Tibial nerve (tissue), 4 donors: ENCODE measurements at regions not wholly inside any gene's neighbourhood (a gene's known extent, or its start where the extent isn't known, plus 50 kb on each side); places are given as distances from the start of the nearest gene placed in this dataset.

Source experiments
- DNase-seq, 2 donors: peaks; one replicate each; pipeline ENCODE4 v3.0.0-alpha.2; 2019; ENCODE audit warnings: low spot score in 2 of 2
- H3K27ac ChIP-seq, 4 donors: fragments of 200-600 bp; sonication (generic) in 3 of 4; one replicate each; pipeline ENCODE4 v1.5.1; 2017 to 2019; ENCODE audit warnings: mild to moderate bottlenecking in 1 of 4
- H3K27me3 ChIP-seq, 2 donors: fragments of 200-600 bp; sonication (generic) in 1 of 2; one replicate each; pipeline versions ENCODE4 v1.5.1 to v1.6.0; 2017 to 2019
- H3K36me3 ChIP-seq, 3 donors: fragments of 200-600 bp; sonication (generic); one replicate each; pipeline ENCODE4 v1.5.1; 2018 to 2019
- H3K4me1 ChIP-seq, 4 donors: fragments of 200-600 bp; sonication (generic) in 3 of 4; one replicate each; pipeline ENCODE4 v1.5.1; 2017 to 2019
- H3K4me3 ChIP-seq, 4 donors: fragments of 200-600 bp; sonication (generic) in 3 of 4; one replicate each; pipeline ENCODE4 v1.5.1; 2017 to 2019; ENCODE audit warnings: mild to moderate bottlenecking in 1 of 4, moderate library complexity in 1 of 4
- H3K9me3 ChIP-seq, 4 donors: fragments of 200-600 bp; sonication (generic) in 3 of 4; one replicate each; pipeline ENCODE4 v1.5.1; 2017 to 2019
- EP300 ChIP-seq, 2 donors: sonication (generic); formaldehyde crosslinking; IDR thresholded peaks; one replicate each; pipeline ENCODE4 v1.6.1; 2017; ENCODE audit warnings: antibody characterized with exemption in 2 of 2, mild to moderate bottlenecking in 1 of 2
- POLR2A ChIP-seq, 2 donors: fragments of 450-650 bp; IDR thresholded peaks; one replicate each; pipeline ENCODE4 v1.6.1; 2017; ENCODE audit warnings: antibody characterized with exemption in 2 of 2, mild to moderate bottlenecking in 2 of 2, moderate library complexity in 2 of 2
- WGBS, 2 donors: methylation state at CpG; one replicate each; pipeline ENCODE4 v1.1.5; 2018; 5-methylcytosine and 5-hydroxymethylcytosine counted together
- TF ChIP-seq, protein P1 (sequence below), 5 experiments: fragments of 200-600 bp in 3 of 5; fragments of 450-650 bp in 2 of 5; sonication (generic) in 3 of 5; IDR thresholded peaks; one replicate each; pipeline ENCODE4 v1.5.1; 2016 to 2019; ENCODE audit warnings: antibody characterized with exemption in 5 of 5, mild to moderate bottlenecking in 3 of 5, moderate library complexity in 2 of 5

DNA sequence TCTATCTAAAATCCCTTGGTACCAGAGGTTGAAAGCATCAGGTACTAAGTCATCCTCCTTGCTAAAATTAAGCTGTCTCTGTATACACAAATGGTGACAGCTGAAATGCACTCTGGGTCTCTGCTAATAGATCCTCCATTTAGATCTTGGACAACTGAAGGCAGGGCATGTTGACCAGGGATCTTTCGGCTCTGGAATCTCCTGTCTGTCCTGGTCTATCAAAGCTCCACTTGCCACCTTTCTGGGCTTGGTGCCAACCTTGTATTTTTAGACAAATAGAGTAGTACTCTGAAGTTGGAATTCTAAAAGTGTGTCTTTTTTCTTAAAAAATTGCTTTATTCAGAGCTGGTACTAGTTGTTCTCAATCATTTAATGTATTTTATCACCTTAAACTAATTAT lies 135.2 kb upstream of the HMHB1 start:
- WGBS, 2 donors, result 90 to 94% methylated on average over 1 of the region's 1 CpG
- TF ChIP-seq, protein P1, sequence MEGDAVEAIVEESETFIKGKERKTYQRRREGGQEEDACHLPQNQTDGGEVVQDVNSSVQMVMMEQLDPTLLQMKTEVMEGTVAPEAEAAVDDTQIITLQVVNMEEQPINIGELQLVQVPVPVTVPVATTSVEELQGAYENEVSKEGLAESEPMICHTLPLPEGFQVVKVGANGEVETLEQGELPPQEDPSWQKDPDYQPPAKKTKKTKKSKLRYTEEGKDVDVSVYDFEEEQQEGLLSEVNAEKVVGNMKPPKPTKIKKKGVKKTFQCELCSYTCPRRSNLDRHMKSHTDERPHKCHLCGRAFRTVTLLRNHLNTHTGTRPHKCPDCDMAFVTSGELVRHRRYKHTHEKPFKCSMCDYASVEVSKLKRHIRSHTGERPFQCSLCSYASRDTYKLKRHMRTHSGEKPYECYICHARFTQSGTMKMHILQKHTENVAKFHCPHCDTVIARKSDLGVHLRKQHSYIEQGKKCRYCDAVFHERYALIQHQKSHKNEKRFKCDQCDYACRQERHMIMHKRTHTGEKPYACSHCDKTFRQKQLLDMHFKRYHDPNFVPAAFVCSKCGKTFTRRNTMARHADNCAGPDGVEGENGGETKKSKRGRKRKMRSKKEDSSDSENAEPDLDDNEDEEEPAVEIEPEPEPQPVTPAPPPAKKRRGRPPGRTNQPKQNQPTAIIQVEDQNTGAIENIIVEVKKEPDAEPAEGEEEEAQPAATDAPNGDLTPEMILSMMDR (IDR thresholded peaks at IDR 0.05), result no peak
- no peak for TF ChIP-seq EP300 (IDR thresholded peaks at IDR 0.05)
- TF ChIP-seq POLR2A (IDR thresholded peaks at IDR 0.05), result no peak
- Histone ChIP-seq H3K36me3 (no peaks in the 10 kb centered on the region), H3K9me3 (no peaks in the 10 kb centered on the region), H3K4me3 (no peak overlapping the region), H3K27ac (no peak overlapping the region), H3K27me3 (no peaks in the 10 kb centered on the region), H3K4me1 (no peaks in the 10 kb centered on the region)
- no peak for DNase-seq

GRCh38 chr5:143674469-143674786 lies 137.5 kb upstream of the HMHB1 start:
- no peaks in the 10 kb centered on the region for H3K4me1 ChIP-seq
- H3K9me3 ChIP-seq, result no peaks in the 10 kb centered on the region
- 87 to 96% methylated on average over 2 of the region's 2 CpGs for WGBS, 2 donors
- H3K27me3 ChIP-seq, result no peaks in the 10 kb centered on the region
- H3K36me3 ChIP-seq, result no peaks in the 10 kb centered on the region
- no peak overlapping the region for H3K4me3 ChIP-seq
- no peak overlapping the region for H3K27ac ChIP-seq
- DNase-seq, result no peak
- TF ChIP-seq EP300 (IDR thresholded peaks at IDR 0.05) (no peak), POLR2A (IDR thresholded peaks at IDR 0.05) (no peak)
- TF ChIP-seq, protein P1 (IDR thresholded peaks at IDR 0.05), result no peak

DNA sequence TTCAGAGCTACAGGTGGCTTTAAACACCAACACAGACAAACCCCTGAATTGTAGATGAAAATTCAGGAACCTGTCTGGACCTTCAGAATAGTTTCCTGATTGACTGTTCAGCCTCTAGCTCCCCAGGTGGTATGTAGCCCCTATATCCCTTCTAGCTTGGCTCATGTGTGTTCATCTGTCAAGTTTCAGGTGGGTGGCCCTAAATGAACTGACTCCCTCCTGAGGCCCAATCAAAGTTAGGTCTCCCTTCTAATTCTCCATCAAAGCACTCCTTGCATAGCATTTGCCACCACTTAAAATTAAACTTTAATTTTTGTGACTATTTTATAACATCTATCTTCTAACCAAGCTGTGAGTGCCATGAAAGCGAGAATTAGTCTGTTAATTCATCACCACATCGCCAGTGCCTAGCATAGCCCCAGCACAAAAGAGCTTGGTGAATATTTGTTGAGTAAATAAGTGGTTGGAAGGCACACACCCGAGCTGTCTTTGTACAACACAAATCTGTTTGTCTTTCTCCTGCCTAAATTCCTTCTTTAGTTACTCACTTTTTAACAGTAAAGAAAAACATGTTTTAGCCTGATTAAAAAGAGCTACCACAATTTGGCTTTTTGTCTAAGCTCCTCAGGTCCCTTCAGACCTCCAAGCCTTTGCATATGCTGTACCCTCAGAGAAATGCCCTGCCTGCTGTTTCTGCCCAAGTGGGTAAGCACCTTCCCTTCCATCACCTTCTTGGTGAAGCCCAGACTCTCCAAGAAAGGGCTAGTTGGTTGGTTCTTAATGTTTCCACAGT lies 138.1 kb upstream of the HMHB1 start:
- Histone ChIP-seq H3K4me1 (no peaks in the 10 kb centered on the region), H3K27ac (no peak overlapping the region), H3K36me3 (no peaks in the 10 kb centered on the region), H3K9me3 (no peaks in the 10 kb centered on the region), H3K4me3 (no peak overlapping the region), H3K27me3 (no peaks in the 10 kb centered on the region)
- WGBS, 2 donors, result 71 to 79% methylated on average over 3 of the region's 3 CpGs
- DNase-seq, result no peak
- no peak for TF ChIP-seq POLR2A (IDR thresholded peaks at IDR 0.05)
- TF ChIP-seq, protein P1 (IDR thresholded peaks at IDR 0.05), result no peak
- no peak for TF ChIP-seq EP300 (IDR thresholded peaks at IDR 0.05)

- TF ChIP-seq POLR2A (IDR thresholded peaks at IDR 0.05) (no peak), EP300 (IDR thresholded peaks at IDR 0.05) (no peak)
- TF ChIP-seq, protein P1 (IDR thresholded peaks at IDR 0.05), result no peak
- H3K4me1 ChIP-seq, result no peaks in the 10 kb centered on the region
- H3K36me3 ChIP-seq, result no peaks in the 10 kb centered on the region
- H3K4me3 ChIP-seq, result no peak overlapping the region
- DNase-seq, result no peak
- no peaks in the 10 kb centered on the region for H3K9me3 ChIP-seq
- H3K27ac ChIP-seq, result no peak overlapping the region
- no peaks in the 10 kb centered on the region for H3K27me3 ChIP-seq
These were observed 139.2 kb upstream of the HMHB1 start for GRCh38 chr5:143672806-143673205.

DNA sequence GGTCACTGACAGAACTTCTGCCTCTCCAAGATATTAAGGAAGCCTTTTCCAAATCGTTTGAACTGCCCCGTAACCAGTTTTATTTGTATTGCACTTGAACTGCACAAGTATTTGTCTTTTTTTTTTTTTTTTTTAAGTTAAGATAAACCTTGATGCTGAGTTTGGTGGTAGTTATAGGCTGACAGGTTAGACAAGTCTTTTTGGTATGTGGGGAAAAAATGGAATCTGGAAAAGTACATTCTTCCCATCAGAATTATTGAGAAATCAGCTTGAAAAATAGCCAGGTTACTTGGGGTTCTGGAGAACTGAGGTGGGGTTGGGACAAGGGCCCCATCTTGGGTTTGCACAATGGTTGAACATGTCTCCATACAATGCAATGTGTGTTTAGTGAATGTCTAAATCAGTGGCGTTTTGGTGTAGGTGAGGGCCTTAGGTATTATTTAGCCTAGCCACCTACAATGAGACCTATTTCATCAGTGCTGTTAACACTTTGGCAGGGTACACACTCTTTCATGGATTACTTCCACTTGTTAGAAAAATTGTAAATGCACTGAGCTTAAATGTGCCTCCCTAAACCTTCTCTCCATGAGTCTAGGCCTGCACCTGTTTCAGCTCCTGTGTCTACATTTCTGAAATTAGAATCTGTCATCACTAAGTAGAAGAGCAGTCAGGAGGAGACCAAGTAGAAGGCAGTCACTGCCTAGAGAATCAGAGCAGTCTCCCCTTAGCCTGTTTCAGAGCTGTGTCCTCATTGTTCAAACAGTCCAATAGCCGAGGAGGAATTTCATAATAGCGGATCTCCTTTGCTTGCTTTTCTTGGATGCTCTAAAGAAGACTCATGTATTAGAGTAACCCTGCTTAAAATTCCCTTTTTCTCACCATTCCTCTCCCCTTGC lies 140.0 kb upstream of the HMHB1 start:
- TF ChIP-seq, protein P1 (IDR thresholded peaks at IDR 0.05), result no peak
- no peak for TF ChIP-seq EP300 (IDR thresholded peaks at IDR 0.05)
- WGBS, 2 donors, result 80 to 81% methylated on average over 5 of the region's 5 CpGs

More for the DNA sequence above, 140.0 kb upstream of the HMHB1 start:
- H3K36me3 ChIP-seq, result no peaks in the 10 kb centered on the region
- no peak overlapping the region for H3K4me3 ChIP-seq
- H3K4me1 ChIP-seq, result no peaks in the 10 kb centered on the region
- H3K9me3 ChIP-seq, result no peaks in the 10 kb centered on the region
- H3K27ac ChIP-seq, result no peak overlapping the region
- no peaks in the 10 kb centered on the region for H3K27me3 ChIP-seq
- DNase-seq, result no peak
